Mammary epithelial cell (primary cell): ENCODE measurements at regions not wholly inside any gene's neighbourhood (a gene's known extent, or its start where the extent isn't known, plus 50 kb on each side); places are given as distances from the start of the nearest gene placed in this dataset.

ENCODE experiments used
- EZH2 ChIP-seq: IDR thresholded peaks from 2 replicates; pipeline ENCODE4 v1.6.1; 2012; ENCODE audit warnings: low read length, inconsistent platforms, borderline replicate concordance
- TF ChIP-seq, protein P1 (sequence below), 2 donors: IDR thresholded peaks in 1 of 2; conservative IDR thresholded peaks in 1 of 2; 2 replicates each; pipeline ENCODE4 v1.5.1; 2011 to 2012; ENCODE audit warnings: inconsistent platforms in 2 of 2, low read length in 2 of 2, mild to moderate bottlenecking in 2 of 2, control low read depth in 1 of 2, low read depth in 1 of 2; ENCODE audit not compliant: insufficient read depth in 1 of 2; ENCODE audit errors: extremely low read depth in 1 of 2

DNA sequence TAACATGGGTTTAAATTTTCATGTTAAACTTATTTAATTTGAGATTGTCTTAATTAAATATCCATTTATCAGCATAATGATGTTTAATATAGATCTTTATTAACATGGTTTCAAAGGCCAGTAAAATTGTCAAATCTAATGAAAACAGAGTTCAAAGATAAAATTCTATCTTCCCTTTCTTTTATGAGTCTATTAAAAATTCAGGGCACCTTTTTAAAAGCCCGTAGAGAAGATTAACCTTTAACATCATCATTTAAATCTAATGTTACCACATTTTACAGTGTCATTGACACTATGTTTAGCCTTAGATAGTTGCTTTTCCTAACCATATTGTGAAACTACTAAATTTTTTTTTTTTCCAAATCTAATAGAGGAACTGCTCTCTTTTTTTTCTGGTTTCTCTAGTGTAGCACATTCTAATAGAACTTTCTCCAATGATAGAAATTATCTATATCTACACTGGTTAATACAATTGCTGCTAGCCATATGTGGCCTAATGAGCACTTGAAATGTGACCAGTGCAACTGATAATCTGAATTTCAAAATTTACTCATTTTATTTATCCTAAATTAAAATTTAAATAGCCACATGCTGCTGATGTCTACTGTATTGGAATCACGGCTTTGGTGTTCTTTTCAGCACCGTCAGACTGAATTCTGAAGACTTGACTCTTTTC lies 410.9 kb downstream of the UTRN start:
- no peak for TF ChIP-seq EZH2
- TF ChIP-seq, protein P1, sequence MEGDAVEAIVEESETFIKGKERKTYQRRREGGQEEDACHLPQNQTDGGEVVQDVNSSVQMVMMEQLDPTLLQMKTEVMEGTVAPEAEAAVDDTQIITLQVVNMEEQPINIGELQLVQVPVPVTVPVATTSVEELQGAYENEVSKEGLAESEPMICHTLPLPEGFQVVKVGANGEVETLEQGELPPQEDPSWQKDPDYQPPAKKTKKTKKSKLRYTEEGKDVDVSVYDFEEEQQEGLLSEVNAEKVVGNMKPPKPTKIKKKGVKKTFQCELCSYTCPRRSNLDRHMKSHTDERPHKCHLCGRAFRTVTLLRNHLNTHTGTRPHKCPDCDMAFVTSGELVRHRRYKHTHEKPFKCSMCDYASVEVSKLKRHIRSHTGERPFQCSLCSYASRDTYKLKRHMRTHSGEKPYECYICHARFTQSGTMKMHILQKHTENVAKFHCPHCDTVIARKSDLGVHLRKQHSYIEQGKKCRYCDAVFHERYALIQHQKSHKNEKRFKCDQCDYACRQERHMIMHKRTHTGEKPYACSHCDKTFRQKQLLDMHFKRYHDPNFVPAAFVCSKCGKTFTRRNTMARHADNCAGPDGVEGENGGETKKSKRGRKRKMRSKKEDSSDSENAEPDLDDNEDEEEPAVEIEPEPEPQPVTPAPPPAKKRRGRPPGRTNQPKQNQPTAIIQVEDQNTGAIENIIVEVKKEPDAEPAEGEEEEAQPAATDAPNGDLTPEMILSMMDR (conservative IDR thresholded peaks at IDR 0.05 in 1 of 2, IDR thresholded peaks at IDR 0.05 in 1 of 2; ENCODE audit: extremely low read depth in 1 of 2, insufficient read depth in 1 of 2, low read depth in 1 of 2, low read length in 2 of 2) = no peak
